Fibroblast of lung (primary cell): ENCODE measurements at regions not wholly inside any gene's neighbourhood (a gene's known extent, or its start where the extent isn't known, plus 50 kb on each side); places are given as distances from the start of the nearest gene placed in this dataset.

Experiments
- DNase-seq, 2 donors: peaks; one replicate each; pipeline versions ENCODE4 v3.0.0 to v3.0.0-alpha.2; 2010; ENCODE audit warnings: low read depth in 2 of 2
- H2AFZ ChIP-seq: 2 replicates; pipeline ENCODE4 v1.5.1; 2012; ENCODE audit warnings: low read length, control low read depth, inconsistent platforms
- H3K27ac ChIP-seq: 2 replicates; pipeline ENCODE4 v1.5.1; 2011; ENCODE audit warnings: low read length, control low read depth; ENCODE audit not compliant: insufficient read depth
- H3K27me3 ChIP-seq: 2 replicates; pipeline ENCODE4 v1.5.1; 2011; ENCODE audit warnings: mild to moderate bottlenecking, low read length; ENCODE audit not compliant: control insufficient read depth, insufficient read depth
- H3K36me3 ChIP-seq: 2 replicates; pipeline ENCODE4 v1.5.1; 2011; ENCODE audit warnings: low read length; ENCODE audit not compliant: control insufficient read depth, insufficient read depth
- H3K4me1 ChIP-seq: 2 replicates; pipeline ENCODE4 v1.5.1; 2011; ENCODE audit warnings: low read length; ENCODE audit not compliant: control insufficient read depth, insufficient read depth; ENCODE audit errors: extremely low read depth
- H3K4me2 ChIP-seq: 2 replicates; pipeline ENCODE4 v1.5.1; 2011; ENCODE audit warnings: low read length, control low read depth; ENCODE audit not compliant: insufficient read depth; ENCODE audit errors: extremely low read depth
- H3K4me3 ChIP-seq, 4 experiments: fragments of 200-600 bp in 1 of 4; sonication (generic) in 1 of 4; replicated peaks in 1 of 4; 2 replicates each; pipeline ENCODE4 v1.5.1; 2011 to 2016; ENCODE audit warnings: low read length in 4 of 4, low read depth in 3 of 4, mild to moderate bottlenecking in 3 of 4, control low read depth in 2 of 4, inconsistent platforms in 1 of 4, mixed read lengths in 1 of 4; ENCODE audit not compliant: insufficient read depth in 1 of 4; ENCODE audit errors: control extremely low read depth in 1 of 4
- H3K79me2 ChIP-seq: 2 replicates; pipeline ENCODE4 v1.5.1; 2012; ENCODE audit warnings: mild to moderate bottlenecking, low read length, inconsistent platforms; ENCODE audit not compliant: control insufficient read depth, insufficient read depth
- H3K9ac ChIP-seq: 2 replicates; pipeline ENCODE4 v1.5.1; 2011; ENCODE audit warnings: mild to moderate bottlenecking, low read length, control low read depth; ENCODE audit not compliant: insufficient read depth
- H3K9me3 ChIP-seq: 2 replicates; pipeline ENCODE4 v1.5.1; 2012; ENCODE audit warnings: low read depth, low read length; ENCODE audit not compliant: control insufficient read depth, insufficient read depth
- H4K20me1 ChIP-seq: 2 replicates; pipeline ENCODE4 v1.5.1; 2011; ENCODE audit warnings: low read length; ENCODE audit not compliant: control insufficient read depth, insufficient read depth; ENCODE audit errors: extremely low read depth
- EZH2 ChIP-seq: IDR thresholded peaks from 2 replicates; pipeline ENCODE4 v1.5.1; 2012; ENCODE audit warnings: low read length, control low read depth, mild to moderate bottlenecking; ENCODE audit errors: missing control alignments
- TF ChIP-seq, protein P1 (sequence below), 2 donors: IDR thresholded peaks in 1 of 2; conservative IDR thresholded peaks in 1 of 2; 1 replicate in 1 of 2; 2 replicates in 1 of 2; pipeline ENCODE4 v1.5.1; 2011 to 2012; ENCODE audit warnings: low read length in 2 of 2, control low read depth in 1 of 2, inconsistent platforms in 1 of 2, low read depth in 1 of 2, mild to moderate bottlenecking in 1 of 2

DNA sequence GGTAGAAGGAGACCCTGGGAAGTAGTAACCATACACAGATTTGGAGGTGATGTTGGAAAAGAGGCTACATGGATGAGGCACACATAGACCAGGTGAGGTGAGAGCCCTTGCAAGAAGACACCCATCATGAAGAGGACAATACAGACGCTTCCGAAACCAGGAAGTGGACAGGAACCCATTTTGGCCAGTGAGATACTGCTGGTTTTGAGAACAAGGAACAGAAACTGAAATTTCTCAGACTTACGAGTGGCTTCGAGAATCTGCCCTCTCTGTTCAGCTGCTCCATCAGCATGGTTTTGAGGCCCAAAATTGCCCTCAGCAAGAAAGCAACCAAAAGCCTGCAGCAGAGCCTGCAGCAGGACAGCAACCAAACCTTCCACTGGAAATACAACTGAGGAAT, 479.1 kb upstream of the NRXN1 start:
- TF ChIP-seq, protein P1, sequence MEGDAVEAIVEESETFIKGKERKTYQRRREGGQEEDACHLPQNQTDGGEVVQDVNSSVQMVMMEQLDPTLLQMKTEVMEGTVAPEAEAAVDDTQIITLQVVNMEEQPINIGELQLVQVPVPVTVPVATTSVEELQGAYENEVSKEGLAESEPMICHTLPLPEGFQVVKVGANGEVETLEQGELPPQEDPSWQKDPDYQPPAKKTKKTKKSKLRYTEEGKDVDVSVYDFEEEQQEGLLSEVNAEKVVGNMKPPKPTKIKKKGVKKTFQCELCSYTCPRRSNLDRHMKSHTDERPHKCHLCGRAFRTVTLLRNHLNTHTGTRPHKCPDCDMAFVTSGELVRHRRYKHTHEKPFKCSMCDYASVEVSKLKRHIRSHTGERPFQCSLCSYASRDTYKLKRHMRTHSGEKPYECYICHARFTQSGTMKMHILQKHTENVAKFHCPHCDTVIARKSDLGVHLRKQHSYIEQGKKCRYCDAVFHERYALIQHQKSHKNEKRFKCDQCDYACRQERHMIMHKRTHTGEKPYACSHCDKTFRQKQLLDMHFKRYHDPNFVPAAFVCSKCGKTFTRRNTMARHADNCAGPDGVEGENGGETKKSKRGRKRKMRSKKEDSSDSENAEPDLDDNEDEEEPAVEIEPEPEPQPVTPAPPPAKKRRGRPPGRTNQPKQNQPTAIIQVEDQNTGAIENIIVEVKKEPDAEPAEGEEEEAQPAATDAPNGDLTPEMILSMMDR (conservative IDR thresholded peaks at IDR 0.05 in 1 of 2, IDR thresholded peaks at IDR 0.05 in 1 of 2; ENCODE audit: low read depth in 1 of 2, low read length in 2 of 2), result no peak
- TF ChIP-seq EZH2, result no peak

DNA sequence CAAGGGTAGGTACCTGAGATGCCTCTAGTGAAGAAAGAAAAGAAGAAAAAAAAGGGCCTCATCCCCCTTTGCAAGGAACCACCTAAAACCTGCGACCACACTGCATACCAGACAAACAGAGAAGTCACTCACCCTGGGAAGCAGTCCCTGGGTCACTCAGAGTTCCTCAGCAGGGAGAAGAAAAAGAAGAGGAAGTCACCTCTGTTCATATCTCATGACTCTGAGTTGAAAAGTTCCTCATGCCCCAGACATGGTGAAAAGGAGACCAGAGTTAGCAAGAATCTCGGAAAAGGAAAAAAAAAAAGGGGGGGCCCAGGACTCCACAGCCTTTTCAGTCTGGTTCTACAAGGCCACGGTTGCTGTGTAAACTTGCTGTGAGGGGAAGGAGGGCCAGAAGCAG, 478.4 kb upstream of the NRXN1 start:
- no peak overlapping the region for H3K27ac ChIP-seq
- H3K27me3 ChIP-seq, result no peaks in the 10 kb centered on the region
- no peak for DNase-seq
- no peak overlapping the region for H3K9ac ChIP-seq
- H3K4me2 ChIP-seq, result no peak overlapping the region
- H3K79me2 ChIP-seq, result no peaks in the 10 kb centered on the region
- no peaks in the 10 kb centered on the region for H3K9me3 ChIP-seq
- H3K36me3 ChIP-seq, result no peaks in the 10 kb centered on the region
- H3K4me3 ChIP-seq, result no peak overlapping the region
- TF ChIP-seq, protein P1 (conservative IDR thresholded peaks at IDR 0.05 in 1 of 2, IDR thresholded peaks at IDR 0.05 in 1 of 2; ENCODE audit: low read depth in 1 of 2, low read length in 2 of 2), result no peak
- no peak for TF ChIP-seq EZH2
- H4K20me1 ChIP-seq, result no peaks in the 10 kb centered on the region
- no peaks in the 10 kb centered on the region for H3K4me1 ChIP-seq
- H2AFZ ChIP-seq, result no peak overlapping the region

More for the DNA sequence above, 479.1 kb upstream of the NRXN1 start:
- DNase-seq, result no peak
- no peaks in the 10 kb centered on the region for H3K4me1 ChIP-seq
- no peak overlapping the region for H3K4me2 ChIP-seq
- H4K20me1 ChIP-seq, result no peaks in the 10 kb centered on the region
- no peaks in the 10 kb centered on the region for H3K9me3 ChIP-seq
- H3K27me3 ChIP-seq, result no peaks in the 10 kb centered on the region
- H3K9ac ChIP-seq, result no peak overlapping the region
- H2AFZ ChIP-seq, result no peak overlapping the region
- H3K27ac ChIP-seq, result no peak overlapping the region
- no peaks in the 10 kb centered on the region for H3K36me3 ChIP-seq
- H3K4me3 ChIP-seq, result no peak overlapping the region
- no peaks in the 10 kb centered on the region for H3K79me2 ChIP-seq

DNA sequence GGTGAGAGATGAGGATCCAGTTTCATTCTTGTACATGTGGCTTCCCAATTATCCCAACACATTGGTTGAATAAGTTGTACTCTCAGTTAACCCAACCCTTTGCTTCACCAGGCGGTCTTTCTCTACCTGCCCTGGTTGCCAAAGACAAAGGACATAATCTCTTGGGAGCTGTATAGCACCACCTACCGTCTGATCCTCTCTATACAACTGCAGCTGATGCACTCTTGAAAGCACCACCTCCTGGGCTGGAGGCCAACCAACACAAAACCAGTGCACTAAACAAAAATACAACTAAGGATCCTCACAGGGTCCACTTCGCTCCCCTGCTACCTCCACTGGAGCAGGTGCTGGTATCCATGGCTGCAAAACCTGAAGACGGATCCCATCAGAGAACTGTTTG, 473.6 kb upstream of the NRXN1 start:
- H3K9me3 ChIP-seq, result no peaks in the 10 kb centered on the region
- H3K9ac ChIP-seq, result no peak overlapping the region
- no peak overlapping the region for H2AFZ ChIP-seq
- no peaks in the 10 kb centered on the region for H4K20me1 ChIP-seq
- H3K4me3 ChIP-seq, result no peak overlapping the region
- no peak for TF ChIP-seq EZH2
- TF ChIP-seq, protein P1 (conservative IDR thresholded peaks at IDR 0.05 in 1 of 2, IDR thresholded peaks at IDR 0.05 in 1 of 2; ENCODE audit: low read depth in 1 of 2, low read length in 2 of 2), result no peak
- no peak overlapping the region for H3K4me2 ChIP-seq
- DNase-seq, result no peak
- H3K79me2 ChIP-seq, result no peaks in the 10 kb centered on the region
- H3K27me3 ChIP-seq, result no peaks in the 10 kb centered on the region
- H3K36me3 ChIP-seq, result no peaks in the 10 kb centered on the region
- H3K4me1 ChIP-seq, result no peaks in the 10 kb centered on the region
- H3K27ac ChIP-seq, result no peak overlapping the region
